AML-193 (cell line): ENCODE measurements at regions not wholly inside any gene's neighbourhood (a gene's known extent, or its start where the extent isn't known, plus 50 kb on each side); places are given as distances from the start of the nearest gene placed in this dataset.

Experiments
- DNase-seq, 2 experiments: peaks; one replicate each; lab custom pipeline; 2025; lab: John Stamatoyannopoulos, UW

DNA sequence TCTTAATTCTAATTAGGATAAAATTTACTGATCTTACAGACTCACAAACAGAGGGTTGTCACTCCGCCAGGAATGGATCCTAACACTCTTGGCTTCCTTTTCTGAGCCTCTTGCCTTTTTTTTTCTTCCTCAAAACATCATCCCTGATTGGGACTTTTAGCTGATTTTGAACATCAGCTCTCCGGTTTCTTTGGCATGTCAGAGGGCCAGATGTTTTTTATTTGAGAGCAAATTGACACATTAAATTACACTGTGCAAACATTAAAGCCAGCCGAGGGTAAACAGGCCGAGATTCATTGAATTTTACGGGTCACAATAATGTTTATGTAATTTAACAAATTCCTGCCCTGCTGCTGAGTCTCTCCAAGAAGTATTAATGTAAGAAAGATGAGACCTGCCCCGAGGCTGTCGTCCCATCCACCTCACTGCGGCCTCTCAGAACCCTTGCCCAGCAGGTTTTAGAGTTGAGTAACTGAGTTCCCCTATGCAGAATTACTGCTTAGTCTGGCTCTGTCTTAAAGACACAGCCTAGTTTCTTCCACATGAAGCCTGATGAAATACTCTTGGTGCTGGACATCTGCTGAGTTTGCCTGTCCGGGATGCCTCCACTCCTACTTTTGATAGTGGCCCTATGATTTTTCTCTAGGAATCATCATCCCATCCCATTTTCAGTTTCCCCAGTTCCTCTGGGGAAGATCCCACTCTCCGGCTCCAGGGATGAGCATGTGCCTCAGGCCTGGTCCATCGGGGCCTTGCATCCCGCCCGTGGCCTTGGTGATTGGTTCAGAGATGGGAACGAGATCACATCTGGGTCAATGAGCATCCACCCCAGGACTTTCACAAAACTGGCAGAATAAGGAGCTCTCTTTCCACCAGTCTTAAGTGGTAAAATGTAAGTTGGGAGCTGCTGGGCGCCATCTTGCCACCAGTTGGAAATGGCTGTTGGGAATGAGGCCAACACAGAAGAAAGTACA lies 226.6 kb upstream of the TLE3 start:
- DNase-seq = no peak

- DNase-seq = no peak
These were observed 225.6 kb upstream of the TLE3 start for GRCh38 chr15:70323111-70323851.

- DNase-seq = no peak
These were observed 224.4 kb upstream of the TLE3 start for GRCh38 chr15:70322051-70322668.

DNA sequence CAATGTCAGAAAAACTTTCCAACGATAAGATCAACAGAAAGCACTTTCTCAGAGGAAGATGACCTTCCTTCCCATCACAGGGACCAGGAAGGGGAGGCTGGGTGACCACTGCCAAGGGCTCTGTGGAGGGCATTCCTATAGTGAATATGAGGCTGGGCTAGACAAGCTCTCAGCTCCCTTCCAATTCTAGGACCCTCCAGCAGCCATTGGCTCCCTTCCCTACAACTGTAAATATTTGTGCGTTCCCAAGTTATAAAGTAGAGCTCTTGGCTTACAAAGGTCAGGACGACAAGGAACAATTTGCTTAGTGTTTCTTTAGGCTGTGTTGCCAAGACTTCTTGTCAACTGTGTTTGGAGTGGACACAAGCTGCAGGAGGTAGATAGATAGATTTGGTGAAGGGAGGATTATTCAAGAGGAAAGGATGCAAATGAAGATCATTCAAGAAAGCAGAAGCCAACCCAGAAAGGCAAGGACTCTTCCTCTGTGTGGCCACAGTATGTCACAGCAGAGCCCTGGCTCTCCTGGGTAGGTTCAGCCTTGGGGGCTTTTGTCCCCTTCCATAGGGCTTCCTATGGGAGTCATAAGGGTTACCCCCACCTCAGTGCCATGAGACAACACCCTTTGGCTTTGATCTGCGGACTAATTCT lies 223.6 kb upstream of the TLE3 start:
- DNase-seq = no peak

DNA sequence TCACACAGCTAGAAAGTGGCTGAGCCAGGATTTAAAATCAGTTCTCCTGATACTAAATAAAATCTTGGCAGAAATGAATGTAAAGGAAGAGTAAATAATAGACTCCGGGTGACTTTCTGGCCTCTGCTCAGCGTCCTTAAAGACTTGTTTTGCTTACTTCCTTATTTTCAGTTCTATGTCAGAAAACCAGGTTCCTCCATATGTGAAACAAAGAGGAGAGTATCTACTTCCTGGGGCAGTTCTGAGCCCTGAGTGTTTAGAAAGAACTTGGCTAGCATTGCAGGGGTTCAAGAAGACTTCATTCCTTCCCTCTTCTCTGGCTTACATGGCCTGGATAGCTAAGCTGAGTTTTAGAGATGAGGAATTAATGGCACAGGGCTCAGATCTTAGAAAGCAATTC lies 222.8 kb upstream of the TLE3 start:
- peak; percentile 63 to 71 for DNase-seq

DNA sequence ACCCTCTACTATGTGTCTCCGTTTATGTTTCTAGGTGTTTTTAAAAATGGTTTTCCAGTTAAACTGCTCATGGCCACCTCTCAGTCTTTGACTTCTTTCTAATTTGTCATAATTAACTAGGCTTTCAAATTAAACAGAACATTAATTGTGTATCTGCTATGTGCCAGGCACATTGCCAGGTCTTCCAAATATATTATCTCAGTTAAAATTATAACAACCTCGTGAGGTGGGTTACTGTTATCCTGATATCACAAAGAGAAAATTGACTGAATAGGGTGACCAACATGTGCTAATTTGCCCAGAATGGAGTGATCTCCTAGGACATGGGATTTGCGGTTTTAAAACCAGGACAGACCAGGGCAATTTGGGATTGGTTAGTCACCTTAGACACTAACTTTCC lies 222.4 kb upstream of the TLE3 start:
- DNase-seq = no peak

- no peak for DNase-seq
These were observed 221.7 kb upstream of the TLE3 start for GRCh38 chr15:70319466-70319865.

GRCh38 chr15:70318594-70319465 lies 221.1 kb upstream of the TLE3 start:
- no peak for DNase-seq

DNA sequence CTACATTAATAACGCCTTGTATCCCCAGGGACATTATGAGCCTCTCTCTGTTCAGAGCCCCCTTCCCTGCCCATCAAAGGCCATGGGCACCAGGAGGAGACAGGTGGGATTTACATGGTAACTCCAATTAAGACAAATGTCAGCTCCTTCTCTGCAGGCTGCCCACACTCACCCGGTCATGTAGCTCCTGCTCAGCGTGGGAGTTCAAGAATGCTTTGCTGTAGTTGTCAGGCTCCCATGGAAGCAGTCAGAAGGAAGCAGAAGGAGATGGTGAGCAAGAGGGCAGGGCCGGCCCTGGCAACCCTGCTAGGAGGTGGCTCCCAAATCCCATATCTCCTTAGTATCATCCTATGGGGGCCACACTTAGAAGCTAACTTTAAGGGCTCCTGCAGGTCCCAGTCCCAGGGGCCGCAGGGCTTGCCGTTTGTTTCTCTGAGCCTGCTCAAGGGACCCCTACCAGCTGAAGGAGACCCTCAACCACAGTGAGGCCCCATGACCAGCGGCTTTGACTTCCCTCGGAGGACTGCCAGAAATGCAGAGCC lies 218.4 kb upstream of the TLE3 start:
- DNase-seq = no peak

GRCh38 chr15:70315431-70315830 lies 217.7 kb upstream of the TLE3 start:
- no peak for DNase-seq

DNA sequence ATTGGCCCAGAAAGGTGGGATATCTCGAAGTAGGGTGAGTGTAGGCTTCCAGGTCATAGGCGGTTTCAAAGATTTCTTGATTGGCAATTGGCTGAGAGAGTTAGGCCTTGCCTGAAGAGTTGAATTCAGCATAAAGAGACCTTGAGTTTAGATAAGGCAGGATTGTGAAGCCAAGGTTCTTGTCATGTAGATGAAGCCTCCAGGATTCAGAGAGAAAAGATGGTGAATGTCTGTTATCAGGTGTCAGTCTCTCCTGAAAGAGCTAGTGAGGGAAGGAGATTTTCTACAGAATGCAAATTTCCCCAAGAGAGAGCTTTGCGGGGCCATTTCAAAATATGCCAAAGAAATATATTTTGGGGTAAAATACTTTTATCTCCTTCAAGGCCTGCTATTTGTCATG lies 217.0 kb upstream of the TLE3 start:
- DNase-seq = no peak

GRCh38 chr15:70314018-70314354 lies 216.3 kb upstream of the TLE3 start:
- no peak for DNase-seq

DNA sequence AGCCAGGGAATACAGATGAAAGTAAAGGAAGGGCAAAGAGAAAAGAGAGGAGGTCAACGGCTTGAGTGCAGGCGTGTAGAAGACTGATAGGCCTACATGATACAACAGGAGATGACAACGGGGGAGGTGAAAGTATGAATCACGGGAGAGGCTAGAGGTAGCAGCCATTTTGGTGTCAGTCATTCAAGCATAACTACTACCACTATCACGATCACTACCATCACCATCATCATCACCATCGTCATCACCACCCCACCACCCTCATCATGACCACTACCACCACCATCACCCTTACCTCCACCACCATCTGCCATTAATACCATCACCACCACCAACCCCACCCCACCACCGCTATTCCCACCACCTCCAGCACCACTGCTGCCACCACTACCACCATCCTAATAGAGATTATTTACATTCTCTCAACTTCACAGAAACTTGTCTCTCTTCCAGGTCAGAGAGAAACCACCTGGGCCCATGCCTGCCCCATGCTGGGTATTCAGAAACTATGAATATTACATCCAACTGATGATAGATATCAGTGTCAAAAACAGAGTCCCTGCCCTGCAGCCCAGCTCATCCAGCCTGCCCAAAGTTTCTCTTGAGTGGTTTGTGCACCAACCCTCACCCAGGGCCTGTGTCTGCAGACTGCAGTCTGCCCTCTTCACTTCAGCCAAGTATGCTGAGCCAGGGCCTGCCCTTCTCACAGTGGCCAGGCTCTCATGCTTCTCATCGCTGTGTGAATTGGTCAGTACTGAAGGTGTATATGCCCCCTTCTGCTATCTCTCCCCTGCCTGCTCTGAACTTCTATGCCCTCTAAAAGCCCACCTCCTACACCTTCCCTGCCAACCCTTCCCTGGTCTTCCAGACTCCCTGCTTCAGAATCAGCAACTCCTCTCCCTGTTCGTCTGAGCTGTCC lies 215.6 kb upstream of the TLE3 start:
- no peak for DNase-seq

DNA sequence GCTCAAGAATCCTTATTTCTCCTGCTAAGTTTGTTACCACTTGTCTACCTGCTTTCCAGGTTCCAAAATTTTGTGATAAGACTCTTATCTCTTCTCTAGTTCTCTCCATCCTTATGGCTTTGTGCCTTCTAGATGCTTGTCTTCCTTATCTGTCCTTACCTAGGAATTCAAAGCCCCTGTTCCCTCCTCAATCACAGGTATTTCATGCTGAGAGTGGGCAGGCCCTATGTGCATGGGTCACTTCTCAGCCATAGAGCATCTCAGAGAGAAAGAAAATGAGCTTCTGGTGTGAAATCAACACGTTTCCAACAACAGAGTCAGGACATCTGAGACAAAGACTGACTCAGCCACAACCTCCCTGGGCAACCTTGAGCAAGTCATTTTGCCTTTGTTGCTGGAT lies 214.1 kb upstream of the TLE3 start:
- no peak for DNase-seq

- DNase-seq = no peak
These were observed 212.0 kb upstream of the TLE3 start for GRCh38 chr15:70309716-70310115.

- DNase-seq = no peak
These were observed 211.2 kb upstream of the TLE3 start for GRCh38 chr15:70308735-70309434.

DNA sequence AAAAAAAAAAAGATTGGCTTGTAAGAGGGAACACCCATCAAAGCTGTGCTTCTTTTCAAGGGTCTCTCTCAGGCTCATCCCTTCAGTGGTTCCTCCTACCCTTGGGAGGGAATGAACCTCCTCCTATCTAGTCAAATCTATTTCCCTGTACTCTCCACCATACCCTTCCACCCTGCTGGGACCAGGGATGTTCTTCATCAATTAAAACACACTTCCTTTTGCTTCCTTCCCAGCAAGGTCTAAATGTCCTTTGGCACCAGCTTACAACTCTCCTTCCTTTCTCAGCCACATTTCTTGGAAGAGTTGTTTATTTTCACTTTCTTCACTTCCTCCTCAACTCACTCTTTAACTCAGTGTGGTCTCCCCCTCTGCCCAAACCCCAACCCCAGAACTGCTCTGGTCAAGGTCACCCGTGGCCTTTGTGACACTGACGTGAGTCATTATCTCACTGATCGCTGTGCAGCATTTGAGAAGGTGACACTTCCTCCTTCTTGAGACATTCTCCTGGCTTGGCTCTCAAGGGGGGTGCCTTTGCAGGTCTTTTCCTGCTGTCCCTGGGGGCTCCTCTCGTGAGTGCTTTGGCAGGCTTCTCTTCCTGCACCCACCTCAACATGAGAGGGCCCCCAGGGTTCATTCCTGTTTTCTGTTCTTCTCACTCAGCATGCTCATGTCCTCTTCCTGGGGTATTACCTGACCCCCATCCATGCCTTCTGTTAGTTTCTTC lies 210.5 kb upstream of the TLE3 start:
- DNase-seq = peak; percentile 49 to 51

- DNase-seq = no peak
These were observed 208.9 kb upstream of the TLE3 start for GRCh38 chr15:70306582-70306981.

DNA sequence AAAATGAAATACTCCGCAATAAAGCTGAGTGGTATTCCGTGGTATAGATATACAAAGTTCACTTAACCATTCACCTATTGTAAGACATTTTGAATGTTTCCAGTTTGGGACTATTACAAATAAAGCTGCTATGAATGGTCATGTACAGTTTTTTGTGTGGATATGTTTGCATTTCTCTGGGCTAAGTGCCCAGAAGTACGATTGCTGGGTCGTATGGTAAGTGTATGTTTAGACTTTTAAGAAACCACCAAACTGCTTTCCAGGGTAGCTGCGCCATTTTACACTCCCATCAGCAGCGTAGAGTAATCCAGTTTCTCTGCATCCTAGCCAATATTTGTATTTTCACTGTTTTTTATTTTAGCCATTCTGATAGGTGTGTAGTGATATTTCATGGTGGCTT lies 208.4 kb upstream of the TLE3 start:
- no peak for DNase-seq
